GM18861 (cell line): ENCODE measurements at regions not wholly inside any gene's neighbourhood (a gene's known extent, or its start where the extent isn't known, plus 50 kb on each side); places are given as distances from the start of the nearest gene placed in this dataset.
"Not testable (repeated sequence)": the region's sequence is repeated elsewhere in the genome, so short reads cannot be mapped to it uniquely, and the experiment has no call there.

Source experiments
- ATAC-seq: cut with Tn5 transposase; IDR thresholded peaks from one replicate; pipeline ENCODE4 v1.9.1; 2021; ENCODE audit not compliant: unreplicated experiment

DNA sequence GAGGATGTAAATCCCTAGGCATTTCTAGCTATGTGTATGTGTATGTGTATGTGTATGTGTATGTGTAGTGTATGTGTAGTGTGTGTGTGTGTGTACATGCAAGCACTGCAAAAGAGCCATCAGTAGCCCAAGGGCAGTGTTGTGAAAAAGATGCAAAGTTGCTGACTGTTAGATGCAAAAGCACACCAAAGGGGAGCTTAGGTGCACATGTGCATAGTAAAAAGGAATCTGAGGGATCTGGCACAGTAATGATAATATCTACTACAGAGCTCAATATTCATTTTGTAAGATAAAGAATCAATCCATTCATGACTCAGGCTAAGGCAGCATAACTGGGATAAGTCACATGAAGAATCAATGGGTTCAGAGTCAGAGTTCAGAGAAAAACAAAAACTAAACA lies 80.2 kb downstream of the TMEM47 start:
- no peak for ATAC-seq

DNA sequence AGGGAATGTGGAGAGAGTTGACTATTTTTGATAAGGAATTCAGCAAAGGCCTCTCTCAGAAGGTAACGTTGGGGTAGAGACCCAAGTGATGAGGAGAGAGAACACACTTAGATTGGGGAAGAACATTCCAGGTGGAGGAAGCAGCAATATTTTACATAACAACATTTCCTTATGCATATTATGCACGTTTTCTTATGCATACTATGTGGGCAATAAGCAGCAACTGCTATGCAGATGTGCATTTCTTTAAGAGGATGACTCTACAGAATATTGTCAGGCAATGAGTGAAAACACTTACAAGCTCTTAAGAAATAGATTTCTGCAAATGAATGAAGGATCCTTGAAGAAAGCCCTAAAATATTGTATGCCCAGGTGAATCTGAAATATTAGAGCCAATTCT lies 91.1 kb downstream of the TMEM47 start:
- ATAC-seq: no peak

DNA sequence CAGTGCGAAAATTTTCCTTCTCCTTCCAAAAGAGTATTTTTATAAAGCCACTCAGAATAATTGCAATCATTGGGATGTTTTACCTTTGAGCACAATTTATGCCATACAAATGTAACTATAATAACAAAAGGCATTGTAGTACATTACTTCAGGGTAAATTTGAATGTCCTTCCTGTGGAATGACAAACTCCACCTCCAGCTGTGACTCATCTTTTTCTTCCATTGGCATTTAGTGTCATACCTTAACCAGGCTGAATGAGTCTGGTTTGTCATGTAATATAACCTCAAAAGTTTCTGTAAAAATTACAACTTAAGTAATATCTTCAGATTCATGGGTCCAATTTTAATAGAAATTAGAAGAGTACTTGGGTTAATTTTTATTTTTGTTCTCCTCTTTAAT lies 93.3 kb downstream of the TMEM47 start:
- ATAC-seq: no peak

DNA sequence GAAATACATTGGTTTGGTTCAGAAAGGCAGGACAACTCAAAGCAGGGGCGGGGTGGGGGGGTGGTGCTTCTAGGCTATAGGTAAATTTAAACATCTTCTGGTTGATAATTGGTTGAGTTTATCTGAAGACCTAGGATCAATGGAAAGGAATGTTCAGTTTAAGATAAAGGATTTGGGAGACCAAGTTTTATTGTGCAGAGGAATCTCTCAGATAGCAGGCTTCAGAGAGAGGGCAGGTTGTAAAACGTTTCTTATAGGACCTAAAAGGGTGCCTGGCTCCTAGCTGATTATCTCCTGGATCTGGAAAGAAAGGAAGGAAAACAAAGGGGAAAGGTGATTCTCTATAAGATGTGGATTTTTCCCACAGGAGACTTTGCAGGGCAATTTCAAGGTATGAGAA lies 94.0 kb downstream of the TMEM47 start:
- ATAC-seq: no peak

DNA sequence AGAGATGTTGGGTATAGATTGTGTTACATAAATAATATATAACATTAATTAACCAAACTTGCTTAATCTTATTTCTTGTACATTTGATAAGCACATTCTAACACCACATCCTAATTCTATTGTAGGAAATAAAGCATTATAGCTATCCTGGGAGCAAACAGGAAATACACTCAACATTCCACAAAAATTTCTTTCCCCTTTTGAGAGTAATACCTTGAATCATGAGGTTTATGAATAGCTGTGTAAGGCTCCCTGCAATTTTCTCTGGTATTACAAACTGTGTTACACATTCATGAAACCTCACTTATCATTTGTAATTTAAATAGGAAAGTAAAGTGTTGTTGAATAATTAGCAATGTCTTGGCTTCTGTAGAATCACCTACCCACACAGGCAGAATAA lies 95.1 kb downstream of the TMEM47 start:
- ATAC-seq: no peak

DNA sequence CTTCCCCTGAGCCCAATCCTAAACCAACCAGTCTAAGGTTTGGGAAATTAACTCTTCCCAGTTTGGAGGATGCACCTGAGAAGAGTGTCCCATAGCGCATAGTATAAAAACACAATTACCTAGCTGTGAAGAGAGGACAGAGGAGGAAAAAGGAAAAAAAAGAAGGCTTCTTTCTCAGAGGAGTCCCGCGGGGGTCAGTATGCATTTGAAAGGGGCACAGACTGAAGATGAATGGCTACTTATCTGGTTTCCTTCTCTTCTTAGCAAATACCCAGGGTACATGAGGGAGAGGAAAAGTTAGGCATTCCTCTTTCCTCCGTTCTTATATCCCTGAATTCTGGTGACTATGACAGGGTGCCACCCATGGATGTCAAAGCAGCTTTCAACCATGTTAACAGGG lies 96.9 kb downstream of the TMEM47 start:
- ATAC-seq: no peak

DNA sequence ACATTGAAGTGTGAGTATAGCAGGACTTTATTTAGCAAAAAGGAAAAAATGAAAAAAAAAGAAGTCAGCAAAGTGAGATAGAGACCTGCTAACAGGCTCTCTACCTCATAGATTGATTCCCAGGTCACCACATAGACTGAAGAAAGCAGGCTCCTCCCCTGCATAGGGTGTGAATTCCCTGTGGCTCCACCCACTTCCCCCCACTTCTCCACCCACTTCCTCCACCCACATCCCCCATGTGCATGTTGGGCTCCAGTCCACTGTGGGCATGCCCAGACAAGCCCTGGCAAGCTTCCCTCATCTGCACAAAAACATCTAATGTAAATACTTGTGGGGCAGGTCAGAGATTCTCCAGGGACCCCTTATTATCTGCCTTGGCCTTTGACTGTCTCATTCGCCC lies 97.8 kb downstream of the TMEM47 start:
- ATAC-seq: peak; percentile 63

DNA sequence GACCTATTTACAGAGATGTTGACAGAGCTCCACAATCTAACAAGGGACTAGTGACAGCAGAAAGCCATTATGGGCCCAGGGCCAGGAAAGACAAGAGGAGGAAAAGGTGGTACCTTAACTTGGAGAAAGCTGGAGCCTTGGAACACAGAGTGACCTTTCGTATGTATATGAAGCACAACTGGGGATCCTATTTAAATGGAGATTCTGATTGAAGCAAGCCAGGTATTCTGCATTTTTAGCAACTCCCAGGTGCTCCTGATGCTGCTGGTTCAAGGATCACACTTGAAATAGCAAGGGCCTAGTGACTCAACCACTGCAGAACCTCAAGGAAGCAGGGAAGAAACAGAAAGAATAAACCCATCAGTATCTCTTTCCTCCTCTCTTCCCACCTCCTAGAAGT lies 99.4 kb downstream of the TMEM47 start:
- no peak for ATAC-seq

DNA sequence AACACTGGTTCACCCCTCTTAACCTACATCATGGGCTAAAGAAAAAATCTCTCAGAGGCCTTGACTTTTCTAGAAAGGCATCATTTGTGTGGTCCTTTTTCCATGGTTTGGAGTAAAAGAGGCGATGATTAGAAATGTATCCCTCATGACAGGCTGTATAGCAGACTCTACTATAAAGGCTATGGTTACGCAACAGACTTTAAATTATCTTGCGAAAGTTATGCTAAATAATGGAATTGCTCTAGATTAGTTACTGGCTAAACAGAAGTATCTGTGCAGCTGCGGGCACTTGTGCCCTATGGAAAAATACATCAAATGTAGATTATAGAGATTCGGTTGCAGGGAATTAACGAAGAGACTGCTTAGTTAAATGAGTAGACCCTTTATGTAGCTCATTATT lies 101.6 kb downstream of the TMEM47 start:
- no peak for ATAC-seq

DNA sequence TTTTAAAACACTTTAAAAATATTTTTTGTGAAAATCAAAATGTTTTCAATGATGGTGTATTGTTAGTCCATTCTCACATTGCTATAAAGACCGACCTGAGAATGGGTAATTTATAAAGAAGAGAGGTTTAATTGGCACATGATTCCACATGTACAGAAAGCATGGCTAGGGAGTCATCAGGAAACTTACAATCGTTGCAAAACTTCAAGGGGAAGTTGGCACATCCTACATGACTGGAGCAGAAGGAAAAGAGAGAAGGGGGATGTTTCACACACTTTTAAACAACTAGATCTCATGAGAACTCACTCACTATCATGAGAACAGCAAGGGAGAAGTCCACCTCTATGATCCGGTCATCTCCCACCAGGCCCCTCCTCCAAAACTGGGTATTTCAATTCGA lies 110.7 kb downstream of the TMEM47 start:
- ATAC-seq: no peak

DNA sequence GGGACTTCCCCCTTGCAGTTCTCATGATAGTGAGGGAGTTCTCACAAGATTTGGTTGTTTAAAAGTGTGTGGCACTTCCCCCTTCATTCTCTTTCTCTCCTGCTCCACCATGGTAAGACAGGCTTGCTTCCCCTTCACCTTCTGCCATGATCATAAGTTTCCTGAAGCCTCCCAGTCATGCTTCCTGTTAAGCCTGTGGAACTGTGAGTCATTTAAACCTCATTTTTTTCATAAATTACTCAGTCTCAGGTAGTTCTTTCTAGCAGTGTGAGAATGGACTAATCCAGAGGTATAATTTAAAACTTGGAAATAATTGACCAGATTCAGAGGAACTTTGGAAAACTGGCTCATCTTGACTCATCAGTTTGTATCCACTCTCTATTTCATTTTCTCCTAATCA lies 129.0 kb downstream of the TMEM47 start:
- no peak for ATAC-seq

DNA sequence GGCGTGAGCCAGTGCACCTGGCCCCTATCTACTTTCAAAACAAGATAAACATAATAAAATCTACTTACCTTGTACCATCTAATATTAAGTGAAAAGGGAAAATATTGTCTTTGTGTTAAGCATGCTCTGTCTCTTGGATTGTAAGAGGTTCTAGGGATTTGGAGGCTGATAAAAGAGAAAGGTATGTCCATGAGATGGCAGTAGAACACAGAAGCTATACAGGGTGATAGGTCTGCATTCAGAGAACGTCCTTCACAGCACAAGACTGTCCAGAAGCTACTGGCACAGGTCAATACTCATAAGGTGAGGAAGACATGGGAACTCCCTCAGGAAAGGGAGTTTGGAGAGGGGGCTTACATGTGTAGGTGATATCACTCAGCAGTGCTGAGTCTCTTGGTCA lies 135.5 kb downstream of the TMEM47 start:
- ATAC-seq: no peak

DNA sequence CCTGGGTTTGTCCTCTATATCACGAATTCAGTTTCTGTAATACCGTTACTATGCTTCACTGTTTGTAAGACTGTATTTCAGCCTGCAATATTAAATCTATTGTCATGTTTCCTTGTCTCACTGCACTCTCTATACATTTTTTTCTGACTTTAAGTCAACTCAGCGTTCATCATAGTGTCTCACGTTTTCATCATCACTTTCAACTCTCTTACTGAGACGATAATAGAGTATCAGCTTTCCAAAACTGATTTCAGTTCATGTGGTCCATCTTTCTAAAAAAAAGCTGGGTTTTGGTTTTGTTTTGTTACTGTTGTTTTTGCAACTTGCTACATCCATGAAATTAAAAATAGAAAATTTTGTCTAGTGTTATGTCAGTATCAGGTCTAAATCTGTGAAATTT lies 147.7 kb downstream of the TMEM47 start:
- ATAC-seq: no peak

DNA sequence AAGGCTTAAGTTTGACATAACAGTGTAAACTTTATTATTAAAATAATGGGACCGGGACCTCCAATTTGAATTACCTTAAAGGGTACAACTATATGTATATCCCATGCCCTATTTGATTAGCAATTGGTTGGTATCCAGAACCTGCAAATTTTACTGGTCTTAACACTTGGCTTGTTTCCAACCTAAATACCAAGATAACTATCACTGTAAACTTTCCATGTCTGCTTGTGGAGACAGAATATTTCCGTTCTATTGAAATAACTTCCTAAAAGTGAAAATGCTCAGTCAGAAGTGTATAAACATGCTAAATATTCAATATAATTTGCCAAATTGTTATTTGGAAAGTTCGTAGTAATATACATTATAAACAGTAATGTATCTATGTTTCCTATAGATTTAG lies 154.0 kb downstream of the TMEM47 start:
- ATAC-seq: no peak

DNA sequence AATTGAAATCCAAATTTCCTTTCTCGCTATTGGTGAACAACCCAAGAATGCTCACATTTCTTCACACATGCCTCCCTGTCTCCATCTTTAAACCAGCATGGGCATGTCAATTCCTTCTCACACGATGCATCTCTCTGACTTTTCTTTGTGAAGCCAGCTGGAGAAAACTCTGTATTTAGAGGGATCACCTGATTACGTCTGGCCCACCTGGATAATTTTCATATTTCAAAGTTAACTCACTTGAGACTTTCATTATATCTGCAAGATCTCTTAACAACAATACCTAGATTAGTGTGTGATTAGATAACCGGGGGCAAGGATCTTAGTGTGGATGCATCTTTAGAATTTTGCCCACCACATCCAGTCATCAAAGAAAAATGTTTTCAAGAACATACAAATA lies 164.0 kb downstream of the TMEM47 start:
- no peak for ATAC-seq

DNA sequence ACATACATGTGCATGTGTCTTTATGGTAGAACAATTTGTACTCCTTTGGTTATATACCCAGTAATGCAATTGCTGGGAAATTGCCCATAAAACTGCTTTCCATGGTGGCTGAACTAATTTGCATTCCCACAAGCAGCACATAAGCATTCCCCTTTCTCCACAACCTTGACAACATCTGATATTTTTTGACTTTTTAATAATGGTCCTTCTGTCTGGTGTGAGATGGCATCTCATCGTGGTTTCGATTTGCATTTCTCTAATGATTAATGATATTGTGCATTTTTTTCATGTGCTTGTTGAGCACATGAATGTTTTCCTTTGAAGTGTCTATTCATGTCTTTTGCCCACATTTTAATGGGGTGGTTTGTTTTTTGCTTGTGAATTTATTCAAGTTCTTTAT lies 166.0 kb downstream of the TMEM47 start:
- ATAC-seq: no peak

DNA sequence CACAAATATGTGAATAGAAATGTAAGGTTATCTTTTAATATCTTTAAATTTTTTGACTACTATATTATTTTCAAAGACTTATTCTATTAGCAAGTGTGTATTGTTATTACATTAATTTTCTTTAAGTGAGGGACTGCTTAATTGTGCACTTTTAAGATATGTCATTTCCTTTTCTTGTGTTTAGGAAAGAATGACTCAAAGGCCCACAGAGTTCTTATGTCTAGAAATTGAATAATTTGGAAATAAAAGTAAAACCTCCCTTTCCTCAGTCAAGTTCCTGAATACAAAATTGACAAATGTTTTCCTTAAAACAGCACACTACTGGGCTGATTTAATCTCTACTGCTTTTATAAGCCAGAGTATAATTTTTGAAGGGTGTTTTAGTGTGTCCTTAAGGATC lies 169.7 kb downstream of the TMEM47 start:
- no peak for ATAC-seq

DNA sequence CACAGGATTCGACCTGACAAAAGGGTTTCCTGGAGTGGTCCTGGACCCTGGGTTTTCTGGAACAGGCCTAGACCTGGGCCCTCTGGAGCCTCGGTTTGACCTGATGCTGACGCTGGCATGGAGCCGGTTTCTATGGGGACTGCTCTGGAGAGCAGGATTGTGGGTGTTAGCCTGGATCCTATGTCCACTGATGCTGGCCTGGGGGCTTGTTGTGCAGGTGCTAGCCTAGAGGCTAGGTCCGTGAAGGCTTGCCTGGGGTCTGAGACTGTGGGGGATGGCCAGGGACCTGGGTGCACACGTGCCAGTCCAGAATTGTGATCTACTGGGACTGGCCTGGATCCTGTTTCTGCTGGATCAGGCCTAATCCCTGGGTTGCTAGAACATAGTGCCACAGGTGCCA lies 173.1 kb downstream of the TMEM47 start:
- no peak for ATAC-seq

DNA sequence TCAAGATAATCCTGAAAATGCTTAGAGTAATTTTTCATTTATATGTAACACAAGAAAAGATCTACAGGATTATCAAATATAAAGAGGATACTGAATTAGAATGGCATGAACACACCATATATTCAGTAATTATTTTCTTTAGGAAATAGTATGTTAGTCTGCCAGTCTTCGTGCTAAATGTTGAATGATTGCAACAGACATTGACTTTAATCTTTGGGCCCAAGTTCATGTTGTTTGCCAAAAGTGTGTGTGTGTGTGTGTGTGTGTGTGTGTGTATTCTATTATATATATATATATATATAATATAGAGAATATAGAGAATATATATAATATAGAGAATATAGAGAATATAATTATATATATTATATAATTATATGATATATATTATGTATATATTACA lies 186.6 kb downstream of the TMEM47 start:
- no peak for ATAC-seq

DNA sequence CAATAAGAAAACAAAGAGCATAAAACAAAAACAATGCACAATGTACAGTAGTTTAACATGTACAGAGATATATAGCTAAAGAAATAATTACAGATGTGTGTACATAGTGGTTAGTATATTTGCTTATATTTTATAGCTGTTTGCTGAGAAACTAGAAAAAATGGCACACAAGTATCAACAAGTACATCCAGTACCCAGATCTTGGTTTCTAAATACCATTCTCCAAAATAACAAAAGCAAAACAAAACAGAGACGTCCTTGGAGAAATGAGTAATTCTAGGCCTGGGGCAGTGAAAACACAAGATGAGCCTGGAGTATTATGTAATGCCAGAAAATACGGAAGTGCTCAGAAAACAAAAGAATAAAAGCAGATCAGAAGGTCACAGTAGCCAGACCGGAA lies 189.6 kb downstream of the TMEM47 start:
- no peak for ATAC-seq

DNA sequence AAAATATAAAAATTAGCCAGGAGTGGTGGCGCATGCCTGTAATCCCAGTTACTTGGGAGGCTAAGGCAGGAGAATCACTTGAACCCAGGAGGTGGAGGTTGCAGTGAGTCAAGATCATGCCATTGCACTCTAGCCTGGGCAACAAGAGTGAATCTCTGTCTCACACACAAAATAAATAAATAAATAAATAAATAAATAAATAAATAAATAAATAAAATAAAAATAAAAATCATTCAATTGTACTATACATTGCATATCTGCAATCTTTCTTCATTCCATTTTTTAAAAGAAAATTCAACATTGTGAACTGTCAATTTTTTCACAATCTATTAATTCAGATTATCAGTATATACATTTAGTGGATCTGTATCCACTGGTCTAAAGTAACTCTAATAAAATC lies 193.9 kb downstream of the TMEM47 start:
- ATAC-seq: not testable (repeated sequence)

DNA sequence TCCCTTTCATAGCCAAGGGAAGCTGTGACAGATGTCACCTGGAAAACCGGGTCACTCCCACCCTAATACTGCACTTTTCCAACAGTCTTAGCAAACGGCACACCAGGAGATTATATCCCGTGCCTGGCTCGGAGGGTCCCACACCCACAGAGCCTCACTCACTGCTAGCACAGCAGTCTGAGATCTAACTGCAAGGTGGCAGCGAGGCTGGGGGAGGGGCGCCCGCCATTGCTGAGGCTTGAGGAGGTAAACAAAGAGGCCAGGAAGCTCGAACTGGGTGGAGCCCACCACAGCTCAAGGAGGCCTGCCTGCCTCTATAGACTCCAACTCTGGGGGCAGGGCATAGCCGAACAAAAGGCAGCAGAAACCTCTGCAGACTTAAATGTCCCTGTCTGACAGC lies 199.2 kb downstream of the TMEM47 start:
- not testable (repeated sequence) for ATAC-seq

DNA sequence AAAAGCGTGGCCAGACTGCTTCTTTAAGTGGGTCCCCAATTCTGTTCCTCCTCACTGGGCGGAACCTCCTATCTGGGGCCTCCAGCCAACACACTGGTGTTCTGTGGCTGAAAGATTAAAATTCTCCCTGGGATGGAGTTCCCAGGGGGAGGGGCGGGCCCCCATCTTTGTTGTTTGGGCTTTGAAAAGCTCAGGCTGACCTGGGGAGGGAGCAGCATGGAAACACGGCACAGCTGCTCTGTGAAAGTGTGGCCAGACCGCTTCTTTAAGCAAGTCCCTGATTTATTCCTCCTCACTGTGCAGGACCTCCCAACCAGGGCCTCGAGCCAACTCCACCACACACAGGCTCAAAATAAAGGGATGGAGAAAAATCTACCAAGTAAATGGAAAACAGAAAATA lies 219.5 kb downstream of the TMEM47 start:
- ATAC-seq: no peak

DNA sequence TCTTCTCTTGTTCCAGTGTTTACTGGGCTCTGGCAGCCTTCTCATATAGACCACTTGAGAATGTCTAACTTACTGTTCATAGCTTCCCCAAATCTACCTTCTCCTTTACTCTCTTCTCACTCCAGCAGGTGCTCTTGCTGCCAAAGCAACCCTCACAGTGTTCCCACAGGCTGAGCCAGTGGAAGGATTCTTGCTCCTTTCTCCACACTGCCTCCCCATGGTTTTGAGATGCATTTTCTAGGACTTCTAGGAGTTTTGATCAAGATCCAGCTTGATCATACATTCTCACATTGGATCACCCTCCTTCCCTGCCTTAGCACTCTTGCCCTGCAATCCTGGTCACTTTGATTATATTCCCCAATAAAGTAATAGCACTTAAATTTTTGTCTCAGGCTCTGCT lies 230.8 kb downstream of the TMEM47 start:
- no peak for ATAC-seq
